GM12892 (cell line): ENCODE measurements at regions not wholly inside any gene's neighbourhood (a gene's known extent, or its start where the extent isn't known, plus 50 kb on each side); places are given as distances from the start of the nearest gene placed in this dataset.

Experiments used
- DNase-seq: peaks from one replicate; pipeline ENCODE4 v3.0.0; 2011; ENCODE audit not compliant: insufficient read length
- FAIRE-seq: peaks from 2 replicates; lab custom pipeline; 2011; peaks lifted over from hg19 to GRCh38; lab: Jason Lieb, UNC
- POLR2A ChIP-seq: IDR thresholded peaks from 2 replicates; pipeline ENCODE4 v1.6.1; 2011; ENCODE audit warnings: low read depth, low read length, control low read depth
- POLR2AphosphoS5 ChIP-seq: IDR thresholded peaks from 2 replicates; pipeline ENCODE4 v1.6.1; 2011; ENCODE audit warnings: low read depth, low read length, control low read depth
- TAF1 ChIP-seq: IDR thresholded peaks from 2 replicates; pipeline ENCODE4 v1.6.1; 2011; ENCODE audit warnings: low read depth, mild to moderate bottlenecking, control low read depth, low read length, borderline replicate concordance

DNA sequence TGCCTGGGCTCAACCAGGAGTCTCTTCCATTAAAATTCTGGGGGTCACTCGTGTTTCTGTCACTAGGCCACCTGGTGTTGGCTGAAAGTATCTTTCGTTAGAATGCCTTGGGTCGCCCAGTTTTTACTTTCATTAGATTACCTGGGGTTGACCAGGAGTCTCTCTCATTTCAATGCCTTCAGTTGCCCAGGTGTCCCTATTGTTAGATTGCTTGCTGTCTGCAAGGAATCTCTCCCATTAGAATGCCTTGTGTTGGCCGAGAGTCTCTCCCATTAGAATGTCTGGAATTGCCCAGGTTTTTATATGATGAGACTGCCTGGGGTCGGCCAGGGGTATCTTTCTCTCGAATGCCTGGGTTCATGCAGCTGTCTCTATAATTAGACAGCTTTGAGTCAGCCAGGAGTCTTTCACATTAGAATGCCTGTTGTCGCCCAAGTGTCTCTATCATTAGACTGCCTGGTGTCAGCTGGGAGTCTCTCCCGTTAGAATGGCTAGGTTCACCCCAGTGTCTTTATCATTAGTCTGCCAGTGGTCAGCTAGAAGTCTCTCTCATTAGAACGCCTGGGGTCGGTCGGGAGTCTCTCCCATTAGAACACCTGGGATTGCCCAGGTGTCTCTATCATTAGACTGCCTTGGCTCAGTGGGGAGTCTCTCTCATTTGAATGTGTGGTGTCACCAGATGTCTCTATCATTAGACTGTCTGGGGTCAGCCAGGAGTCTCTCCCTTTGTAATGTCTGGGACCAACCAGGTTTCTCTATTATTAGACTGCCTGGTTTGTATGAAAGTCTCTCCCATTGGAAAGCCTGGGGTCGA is 1446.8 kb downstream of the UQCRFS1 start:
- TF ChIP-seq POLR2AphosphoS5 (no peak), TAF1 (no peak), POLR2A (no peak)
- no peak for DNase-seq
- no peak for FAIRE-seq

DNA sequence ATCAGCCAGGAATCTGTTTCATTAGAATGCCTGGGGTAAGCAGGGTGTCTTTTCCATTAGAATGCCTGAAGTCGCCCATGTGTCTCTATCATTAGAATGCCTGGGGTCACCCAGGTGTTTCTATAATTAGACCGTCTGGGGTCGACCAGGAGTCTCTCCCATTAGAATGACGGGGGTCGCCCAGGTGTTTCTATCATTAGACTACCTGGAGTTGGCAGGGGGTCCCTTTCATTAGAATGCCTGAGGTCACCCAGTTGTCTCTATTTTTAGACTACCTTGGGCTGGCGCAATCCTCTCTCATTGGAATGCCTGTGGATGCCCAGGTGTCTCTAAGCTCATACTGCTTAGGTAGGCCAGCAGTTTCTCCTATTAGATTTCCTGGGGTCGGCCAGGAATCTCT is 1447.6 kb downstream of the UQCRFS1 start:
- DNase-seq (no peak), FAIRE-seq (no peak)
- TF ChIP-seq TAF1 (no peak), POLR2A (no peak), POLR2AphosphoS5 (no peak)

GRCh38 chr19:27764186-27764804 is 1448.7 kb downstream of the UQCRFS1 start:
- no peak for FAIRE-seq
- no peak for DNase-seq
- TF ChIP-seq POLR2A (no peak), POLR2AphosphoS5 (no peak), TAF1 (no peak)

- TF ChIP-seq TAF1 (no peak), POLR2A (no peak), POLR2AphosphoS5 (no peak)
- DNase-seq (no peak), FAIRE-seq (no peak)
Measured at GRCh38 chr19:27762933-27763332, 1450.0 kb downstream of the UQCRFS1 start.

- FAIRE-seq (no peak), DNase-seq (no peak)
- TF ChIP-seq POLR2A, result no peak
- TF ChIP-seq POLR2AphosphoS5, result no peak
- no peak for TF ChIP-seq TAF1
Measured at GRCh38 chr19:27759896-27760295, 1453.1 kb downstream of the UQCRFS1 start.

DNA sequence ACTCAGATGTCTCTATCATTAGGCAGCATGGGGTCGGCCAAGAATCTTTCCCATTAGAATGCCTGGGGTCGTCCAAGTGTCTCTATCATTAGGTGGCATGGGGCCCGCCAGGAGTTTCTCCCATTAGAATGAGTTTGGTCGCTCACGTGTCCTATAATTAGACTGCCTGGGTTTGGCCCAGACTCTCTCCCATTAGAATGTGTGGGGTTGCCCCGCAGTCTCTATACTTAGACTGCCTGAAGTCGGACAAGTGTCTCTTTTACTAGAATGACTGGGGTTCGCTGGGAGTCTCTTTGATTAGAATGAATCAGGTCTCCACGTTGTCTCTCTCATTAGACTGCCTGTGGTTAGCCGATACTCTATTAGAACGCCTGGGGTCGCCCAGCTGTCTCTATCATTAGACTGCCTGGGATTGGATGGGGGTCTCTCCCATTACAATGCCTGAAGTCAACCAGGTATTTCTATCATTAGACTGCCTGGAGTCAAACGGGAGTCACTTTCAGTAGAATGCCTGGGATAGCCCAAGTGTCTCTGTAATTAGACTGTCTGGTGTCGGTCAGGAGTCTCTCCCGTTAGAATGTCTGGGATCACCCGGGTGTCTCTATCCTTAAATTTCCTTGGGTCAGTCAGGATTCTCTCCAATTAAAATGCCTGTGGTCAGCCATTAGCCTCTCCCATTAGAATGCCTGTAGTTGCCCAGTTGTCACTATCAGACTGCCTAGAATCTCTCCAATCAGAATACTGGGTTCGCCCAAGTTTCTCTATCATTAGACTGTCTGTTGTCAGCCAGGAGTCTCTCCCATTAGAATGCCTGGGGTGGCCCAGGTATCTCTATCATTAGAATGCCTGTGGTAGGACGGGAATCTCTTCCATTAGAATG is 1454.1 kb downstream of the UQCRFS1 start:
- FAIRE-seq, result no peak
- TF ChIP-seq POLR2A (no peak), TAF1 (no peak), POLR2AphosphoS5 (no peak)
- no peak for DNase-seq

- FAIRE-seq (no peak), DNase-seq (no peak)
- no peak for TF ChIP-seq POLR2AphosphoS5
- no peak for TF ChIP-seq POLR2A
- no peak for TF ChIP-seq TAF1
Measured at GRCh38 chr19:27754700-27755099, 1458.3 kb downstream of the UQCRFS1 start.

DNA sequence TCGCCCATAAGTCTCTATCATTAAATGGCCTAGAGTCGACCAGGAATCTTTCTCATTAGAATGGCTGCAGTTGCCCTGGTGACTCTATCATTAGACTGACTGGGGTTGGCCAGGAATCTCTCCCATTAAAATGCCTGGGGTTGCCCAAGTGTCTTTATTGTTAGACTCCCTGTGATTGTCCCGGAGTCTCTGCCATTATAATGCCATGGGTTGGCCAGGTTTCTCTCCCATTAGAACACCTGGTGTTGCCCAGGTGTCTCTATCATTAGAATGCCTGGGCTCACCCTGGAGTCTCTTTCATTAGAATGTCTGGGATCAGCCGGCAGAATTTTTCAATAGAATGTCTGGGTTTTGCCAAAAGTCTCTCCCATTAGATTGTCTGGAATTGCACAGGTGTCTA is 1459.3 kb downstream of the UQCRFS1 start:
- no peak for FAIRE-seq
- TF ChIP-seq TAF1, result no peak
- TF ChIP-seq POLR2AphosphoS5, result no peak
- TF ChIP-seq POLR2A, result no peak
- DNase-seq, result no peak

- TF ChIP-seq TAF1, result no peak
- FAIRE-seq (no peak), DNase-seq (no peak)
Measured at GRCh38 chr19:27752530-27753184, 1460.3 kb downstream of the UQCRFS1 start.

DNA sequence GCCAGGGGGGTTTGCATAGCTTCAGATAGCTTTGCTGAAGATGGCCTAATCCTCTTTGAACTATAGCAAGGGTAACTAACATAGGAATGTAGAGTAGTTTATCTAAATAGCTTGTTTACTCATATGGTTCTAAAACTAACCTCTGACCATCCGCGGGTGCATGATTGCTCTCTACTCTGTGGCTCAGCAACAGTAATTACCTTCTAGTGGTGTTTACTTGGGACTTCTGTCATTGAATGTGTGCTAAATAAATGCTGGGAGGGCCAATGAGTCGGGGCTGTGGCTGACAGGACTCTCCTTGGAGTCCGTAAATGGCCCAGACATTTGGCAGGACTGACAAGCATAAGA is 1461.9 kb downstream of the UQCRFS1 start:
- DNase-seq, result no peak
- no peak for TF ChIP-seq POLR2A
- no peak for TF ChIP-seq POLR2AphosphoS5
- TF ChIP-seq TAF1, result no peak
- no peak for FAIRE-seq
